HL-60 (cell line): ENCODE measurements at regions not wholly inside any gene's neighbourhood (a gene's known extent, or its start where the extent isn't known, plus 50 kb on each side); places are given as distances from the start of the nearest gene placed in this dataset.

Experiments used
- TF ChIP-seq, protein P1 (sequence below): IDR thresholded peaks from one replicate; pipeline ENCODE4 v1.5.1; 2011; ENCODE audit warnings: low read length, control low read depth, inconsistent platforms; ENCODE audit not compliant: insufficient read depth
- TF ChIP-seq, protein P2 (sequence below): IDR thresholded peaks from 2 replicates; pipeline ENCODE4 v1.6.1; 2012; ENCODE audit warnings: low read depth; ENCODE audit not compliant: insufficient replicate concordance

DNA sequence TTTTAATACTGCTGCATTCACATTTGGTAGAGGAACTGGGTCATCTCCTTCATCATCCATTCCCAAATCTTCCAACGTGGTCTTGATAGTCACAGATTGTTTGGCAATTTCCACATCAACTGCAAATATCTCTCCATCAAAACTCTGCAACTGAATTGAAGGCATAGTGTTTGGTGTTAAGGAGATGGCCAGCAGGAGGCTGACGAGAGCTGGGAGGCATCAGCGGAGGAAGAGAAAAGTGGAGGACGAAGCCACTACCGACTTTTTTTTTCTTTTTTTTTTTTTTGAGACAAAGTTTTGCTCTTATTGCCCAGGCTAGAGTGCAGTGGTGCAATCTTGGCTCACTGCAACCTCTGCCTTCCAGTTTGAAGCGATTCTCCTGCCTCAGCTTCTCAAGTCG lies 205.0 kb upstream of the KCTD7 start:
- TF ChIP-seq, protein P1, sequence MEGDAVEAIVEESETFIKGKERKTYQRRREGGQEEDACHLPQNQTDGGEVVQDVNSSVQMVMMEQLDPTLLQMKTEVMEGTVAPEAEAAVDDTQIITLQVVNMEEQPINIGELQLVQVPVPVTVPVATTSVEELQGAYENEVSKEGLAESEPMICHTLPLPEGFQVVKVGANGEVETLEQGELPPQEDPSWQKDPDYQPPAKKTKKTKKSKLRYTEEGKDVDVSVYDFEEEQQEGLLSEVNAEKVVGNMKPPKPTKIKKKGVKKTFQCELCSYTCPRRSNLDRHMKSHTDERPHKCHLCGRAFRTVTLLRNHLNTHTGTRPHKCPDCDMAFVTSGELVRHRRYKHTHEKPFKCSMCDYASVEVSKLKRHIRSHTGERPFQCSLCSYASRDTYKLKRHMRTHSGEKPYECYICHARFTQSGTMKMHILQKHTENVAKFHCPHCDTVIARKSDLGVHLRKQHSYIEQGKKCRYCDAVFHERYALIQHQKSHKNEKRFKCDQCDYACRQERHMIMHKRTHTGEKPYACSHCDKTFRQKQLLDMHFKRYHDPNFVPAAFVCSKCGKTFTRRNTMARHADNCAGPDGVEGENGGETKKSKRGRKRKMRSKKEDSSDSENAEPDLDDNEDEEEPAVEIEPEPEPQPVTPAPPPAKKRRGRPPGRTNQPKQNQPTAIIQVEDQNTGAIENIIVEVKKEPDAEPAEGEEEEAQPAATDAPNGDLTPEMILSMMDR: no peak
- TF ChIP-seq, protein P2, sequence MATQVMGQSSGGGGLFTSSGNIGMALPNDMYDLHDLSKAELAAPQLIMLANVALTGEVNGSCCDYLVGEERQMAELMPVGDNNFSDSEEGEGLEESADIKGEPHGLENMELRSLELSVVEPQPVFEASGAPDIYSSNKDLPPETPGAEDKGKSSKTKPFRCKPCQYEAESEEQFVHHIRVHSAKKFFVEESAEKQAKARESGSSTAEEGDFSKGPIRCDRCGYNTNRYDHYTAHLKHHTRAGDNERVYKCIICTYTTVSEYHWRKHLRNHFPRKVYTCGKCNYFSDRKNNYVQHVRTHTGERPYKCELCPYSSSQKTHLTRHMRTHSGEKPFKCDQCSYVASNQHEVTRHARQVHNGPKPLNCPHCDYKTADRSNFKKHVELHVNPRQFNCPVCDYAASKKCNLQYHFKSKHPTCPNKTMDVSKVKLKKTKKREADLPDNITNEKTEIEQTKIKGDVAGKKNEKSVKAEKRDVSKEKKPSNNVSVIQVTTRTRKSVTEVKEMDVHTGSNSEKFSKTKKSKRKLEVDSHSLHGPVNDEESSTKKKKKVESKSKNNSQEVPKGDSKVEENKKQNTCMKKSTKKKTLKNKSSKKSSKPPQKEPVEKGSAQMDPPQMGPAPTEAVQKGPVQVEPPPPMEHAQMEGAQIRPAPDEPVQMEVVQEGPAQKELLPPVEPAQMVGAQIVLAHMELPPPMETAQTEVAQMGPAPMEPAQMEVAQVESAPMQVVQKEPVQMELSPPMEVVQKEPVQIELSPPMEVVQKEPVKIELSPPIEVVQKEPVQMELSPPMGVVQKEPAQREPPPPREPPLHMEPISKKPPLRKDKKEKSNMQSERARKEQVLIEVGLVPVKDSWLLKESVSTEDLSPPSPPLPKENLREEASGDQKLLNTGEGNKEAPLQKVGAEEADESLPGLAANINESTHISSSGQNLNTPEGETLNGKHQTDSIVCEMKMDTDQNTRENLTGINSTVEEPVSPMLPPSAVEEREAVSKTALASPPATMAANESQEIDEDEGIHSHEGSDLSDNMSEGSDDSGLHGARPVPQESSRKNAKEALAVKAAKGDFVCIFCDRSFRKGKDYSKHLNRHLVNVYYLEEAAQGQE: no peak
